B cell (primary cell): ENCODE measurements at regions not wholly inside any gene's neighbourhood (a gene's known extent, or its start where the extent isn't known, plus 50 kb on each side); places are given as distances from the start of the nearest gene placed in this dataset.
"Not testable (repeated sequence)": the region's sequence is repeated elsewhere in the genome, so short reads cannot be mapped to it uniquely, and the experiment has no call there.

ENCODE experiments used
- CTCF ChIP-seq: fragments of 200-600 bp; IDR thresholded peaks from one replicate; pipeline ENCODE4 v1.8.0; 2022; ENCODE audit warnings: antibody characterized with exemption, mild to moderate bottlenecking
- EZH2 ChIP-seq: IDR thresholded peaks from 2 replicates; pipeline ENCODE4 v1.6.1; 2012; ENCODE audit warnings: borderline replicate concordance, low read depth, mild to moderate bottlenecking, moderate library complexity, low read length; ENCODE audit not compliant: insufficient read depth, poor library complexity, severe bottlenecking

DNA sequence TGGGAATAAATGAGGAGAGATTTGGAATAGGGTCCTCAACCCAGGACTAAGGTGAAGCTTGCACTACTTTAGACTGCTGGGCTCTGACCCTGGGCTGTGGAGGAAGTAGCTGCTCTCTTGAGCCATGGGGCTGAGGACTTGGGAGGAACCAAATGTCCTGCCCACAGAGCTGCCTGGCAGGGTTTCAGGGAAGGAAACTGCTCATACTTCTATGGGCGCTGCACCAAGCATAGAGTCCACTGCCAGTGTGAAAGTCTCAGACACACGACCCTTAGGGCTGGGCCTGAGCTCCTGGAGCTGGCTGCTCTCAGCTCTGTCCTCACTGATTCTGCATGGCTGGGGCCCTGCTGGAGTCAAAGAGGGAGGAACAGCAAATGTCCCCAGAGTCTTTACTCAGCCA lies 461.7 kb downstream of the RPIA start:
- not testable (repeated sequence) for TF ChIP-seq CTCF, EZH2
